ENCODE measurements at regions not wholly inside any gene's neighbourhood (a gene's known extent, or its start where the extent isn't known, plus 50 kb on each side); places are given as distances from the start of the nearest gene placed in this dataset.
"Not testable (repeated sequence)": the region's sequence is repeated elsewhere in the genome, so short reads cannot be mapped to it uniquely, and the experiment has no call there.

DNA sequence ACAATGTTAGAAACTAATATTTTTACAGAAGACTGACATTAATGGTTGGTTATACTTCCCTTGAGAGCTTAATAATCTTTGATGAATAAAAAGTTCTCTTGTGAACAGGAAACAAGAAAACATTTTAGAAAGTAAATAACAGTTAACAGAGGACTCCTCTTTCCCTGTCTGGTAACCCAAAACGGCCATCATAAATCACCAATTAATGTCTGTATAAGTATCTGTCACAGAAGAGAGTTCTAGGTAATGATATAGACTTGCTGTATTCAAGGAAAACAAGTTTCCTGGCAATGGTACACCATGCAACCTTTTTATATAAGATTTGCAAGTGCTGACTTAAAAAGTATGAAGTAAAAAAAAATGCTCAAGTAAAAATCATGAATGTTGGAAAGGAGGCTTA, 426.7 kb downstream of the SOX2 start:
- DNase-seq (ENCODE audit: low read depth): no peak

DNA sequence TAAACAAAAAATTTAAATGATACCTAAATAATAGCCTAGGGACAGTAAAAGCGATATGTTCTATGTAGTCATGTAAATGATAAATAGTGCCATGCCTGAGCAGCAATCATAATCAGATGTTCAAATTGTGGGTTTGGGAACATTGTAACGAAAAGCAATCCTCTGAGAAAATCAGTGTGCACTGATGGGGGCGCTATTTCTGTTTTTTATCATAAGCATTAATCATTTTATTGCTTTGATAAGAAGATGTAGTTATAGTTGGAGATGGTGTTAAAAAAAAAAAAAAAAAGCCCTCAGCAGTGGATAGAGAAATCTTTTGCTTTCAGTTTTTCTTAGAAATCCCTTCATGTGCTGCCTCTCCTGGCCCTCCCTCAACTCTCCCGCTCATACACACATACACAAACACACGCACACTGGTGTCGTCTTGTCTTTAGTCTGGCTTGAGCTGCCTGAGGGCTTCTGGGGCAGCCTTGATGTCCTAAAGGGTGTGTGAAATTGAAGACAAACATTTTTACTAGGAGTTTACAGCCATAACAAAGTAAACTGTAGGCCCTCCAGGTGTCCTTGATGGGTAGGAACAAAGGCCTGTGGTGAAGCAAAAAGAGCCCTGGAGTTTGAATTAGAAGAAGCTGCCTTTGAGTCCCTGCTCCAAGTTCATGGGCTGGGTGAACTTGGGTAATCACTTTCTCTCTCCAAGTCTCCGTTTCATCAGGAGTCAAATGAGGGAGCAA, 428.1 kb downstream of the SOX2 start:
- no peak for DNase-seq (ENCODE audit: low read depth)

- no peak for DNase-seq (ENCODE audit: low read depth)
Observed at GRCh38 chr3:182142928-182143327, 431.2 kb downstream of the SOX2 start.

DNA sequence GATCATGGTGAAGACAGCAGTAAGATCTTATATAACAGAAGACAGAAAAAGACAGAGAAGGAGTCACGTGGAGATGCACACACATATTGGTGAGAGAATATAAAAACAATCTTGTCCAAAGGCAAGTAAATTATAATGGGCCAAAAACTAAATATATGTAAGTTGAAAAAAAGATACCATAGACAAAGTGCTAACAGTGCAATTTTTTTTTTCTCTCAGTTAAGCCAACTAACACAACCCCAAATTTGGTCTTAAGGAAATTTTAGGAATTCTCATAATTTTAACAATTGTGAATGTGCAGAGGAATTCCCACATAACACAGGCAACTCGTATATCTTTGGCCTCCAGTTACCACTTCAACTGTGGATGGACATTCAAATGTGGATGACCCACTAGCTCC, 432.2 kb downstream of the SOX2 start:
- DNase-seq (ENCODE audit: low read depth): no peak

- DNase-seq (ENCODE audit: low read depth): no peak
Observed at GRCh38 chr3:182148360-182148759, 436.6 kb downstream of the SOX2 start.

DNA sequence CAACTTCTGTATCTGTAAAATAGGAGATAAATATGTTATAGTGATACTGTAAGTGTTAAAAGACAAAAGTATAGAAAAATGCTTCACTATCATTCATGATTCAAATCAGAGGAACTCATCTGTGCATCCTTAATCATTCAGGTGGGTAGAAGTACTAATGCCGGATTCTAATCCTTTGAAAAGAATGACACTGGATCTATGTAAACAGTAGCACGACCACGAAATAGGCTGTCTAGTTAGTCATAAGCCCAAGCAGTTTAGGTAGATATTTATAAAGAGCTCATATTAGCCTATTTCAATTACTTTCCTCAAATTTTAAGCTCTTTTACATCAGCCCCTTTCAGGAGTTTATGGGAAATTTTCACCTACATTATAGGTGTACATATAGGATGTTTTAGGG, 437.9 kb downstream of the SOX2 start:
- DNase-seq (ENCODE audit: low read depth): no peak

- not testable (repeated sequence) for DNase-seq (ENCODE audit: low read depth)
Observed at GRCh38 chr3:182156326-182156725, 444.6 kb downstream of the SOX2 start.

DNA sequence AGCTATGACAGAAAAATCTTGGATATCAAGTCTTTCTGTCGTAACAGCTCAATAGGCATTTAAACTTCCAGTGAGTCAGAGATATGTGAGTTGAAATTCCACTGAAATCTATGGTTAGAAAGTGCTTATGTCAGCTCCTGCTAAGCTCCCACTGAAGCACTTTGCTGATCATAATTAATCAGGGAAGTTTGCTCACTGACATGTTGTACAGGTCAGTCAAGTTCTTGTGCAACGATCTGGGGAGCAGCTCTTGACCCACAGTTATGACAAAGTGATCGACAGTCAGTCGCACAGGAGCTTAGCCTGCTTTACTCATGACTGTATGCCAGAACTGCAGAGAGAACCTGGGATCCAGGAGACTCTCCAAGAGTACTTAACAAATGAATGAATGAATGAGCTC, 453.5 kb downstream of the SOX2 start:
- DNase-seq (ENCODE audit: low read depth): peak; percentile 10

DNA sequence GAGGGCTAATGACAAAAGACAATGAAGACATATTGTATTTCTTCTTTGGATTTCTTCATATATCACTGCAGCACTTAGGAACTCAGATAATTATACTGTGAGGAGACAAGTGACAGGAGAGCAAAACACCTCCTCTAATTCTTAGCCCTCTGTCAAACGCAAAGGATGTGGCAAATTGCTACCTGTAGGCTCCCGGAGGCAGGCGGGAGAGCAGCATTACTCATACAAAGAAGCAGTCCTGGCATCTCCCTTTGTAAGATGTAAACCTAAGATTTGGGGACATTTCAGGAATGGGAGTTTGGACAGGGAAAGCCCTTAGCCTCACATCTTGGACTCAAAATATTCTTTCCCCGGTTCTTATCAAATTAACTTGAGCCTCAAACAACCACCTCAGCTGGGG, 460.8 kb downstream of the SOX2 start:
- DNase-seq (ENCODE audit: low read depth): no peak

GRCh38 chr3:182178488-182179200, 466.9 kb downstream of the SOX2 start:
- DNase-seq (ENCODE audit: low read depth): no peak

GRCh38 chr3:182179631-182180030, 467.9 kb downstream of the SOX2 start:
- no peak for DNase-seq (ENCODE audit: low read depth)

GRCh38 chr3:182180654-182181385, 469.1 kb downstream of the SOX2 start:
- no peak for DNase-seq (ENCODE audit: low read depth)

- peak; percentile 12 for DNase-seq (ENCODE audit: low read depth)
Observed at GRCh38 chr3:182182531-182182968, 470.8 kb downstream of the SOX2 start.

- DNase-seq (ENCODE audit: low read depth): no peak
Observed at GRCh38 chr3:182183716-182184430, 472.1 kb downstream of the SOX2 start.

DNA sequence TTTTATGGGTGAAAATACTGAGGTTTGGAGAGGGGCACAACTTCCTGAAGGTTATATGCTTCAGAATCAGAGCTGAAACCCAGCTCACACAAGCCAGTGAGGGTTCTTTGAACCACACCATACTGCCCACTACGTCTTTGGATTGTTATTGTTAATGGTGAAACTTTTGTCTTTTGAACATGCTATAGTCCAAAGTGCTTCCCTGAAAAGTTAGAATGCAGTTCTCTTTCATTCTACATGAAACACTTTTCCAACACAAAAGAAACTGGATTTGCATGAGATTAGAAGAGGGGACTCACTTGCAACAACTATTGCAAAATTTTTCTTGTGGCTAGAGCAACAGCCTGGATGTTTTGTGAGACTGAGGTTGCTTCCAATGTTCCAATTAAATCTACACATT, 473.6 kb downstream of the SOX2 start:
- no peak for DNase-seq (ENCODE audit: low read depth)

GRCh38 chr3:182190056-182190455, 478.3 kb downstream of the SOX2 start:
- DNase-seq (ENCODE audit: low read depth): no peak

DNA sequence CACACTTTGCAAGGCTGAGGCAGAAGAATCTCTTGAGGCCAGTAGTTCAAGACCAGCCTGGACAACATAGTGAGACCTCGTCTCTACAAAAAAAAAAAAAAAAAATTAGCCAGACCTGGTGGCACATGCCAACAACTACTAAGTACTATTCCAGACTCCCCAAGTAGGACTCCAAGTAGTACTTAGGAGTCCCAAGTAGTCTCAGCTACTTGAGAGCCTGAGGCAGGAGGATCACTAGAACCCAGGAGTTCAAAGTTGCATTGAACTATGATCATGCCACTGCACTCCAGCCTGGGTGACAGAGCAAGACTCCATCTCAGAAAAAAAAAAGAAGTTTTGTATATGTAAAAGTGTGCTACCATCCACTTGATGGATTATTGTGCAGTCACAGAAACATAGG, 486.6 kb downstream of the SOX2 start:
- no peak for DNase-seq (ENCODE audit: low read depth)

GRCh38 chr3:182201456-182202168, 489.9 kb downstream of the SOX2 start:
- no peak for DNase-seq (ENCODE audit: low read depth)

DNA sequence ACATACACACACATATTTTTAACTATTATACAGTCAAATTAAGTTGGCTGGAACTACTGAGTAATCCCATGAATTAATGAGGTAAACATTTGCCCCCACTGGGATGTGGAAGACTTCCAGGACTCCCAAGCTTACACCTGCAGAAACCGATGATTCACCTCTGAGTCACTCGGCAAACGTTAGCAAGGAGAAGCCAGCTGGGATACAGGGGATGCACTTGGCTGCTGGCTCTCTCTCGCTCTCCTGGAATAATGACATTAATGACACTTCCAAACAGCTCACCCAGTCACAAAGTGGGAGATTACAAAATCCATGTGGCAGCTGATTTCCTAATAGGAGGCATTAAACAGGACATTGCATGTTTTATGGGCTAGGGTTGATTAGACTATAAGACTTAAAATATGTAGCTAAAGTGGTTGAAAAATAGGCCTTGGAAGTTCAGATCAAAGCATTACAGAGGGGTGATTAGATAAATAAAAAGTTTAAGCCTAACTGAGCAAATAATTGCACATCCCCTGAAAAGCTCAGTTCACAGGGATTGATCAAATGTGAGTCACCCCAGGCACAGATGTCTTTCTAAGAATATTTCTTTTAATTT, 500.9 kb downstream of the SOX2 start:
- DNase-seq (ENCODE audit: low read depth): peak; percentile 70

DNA sequence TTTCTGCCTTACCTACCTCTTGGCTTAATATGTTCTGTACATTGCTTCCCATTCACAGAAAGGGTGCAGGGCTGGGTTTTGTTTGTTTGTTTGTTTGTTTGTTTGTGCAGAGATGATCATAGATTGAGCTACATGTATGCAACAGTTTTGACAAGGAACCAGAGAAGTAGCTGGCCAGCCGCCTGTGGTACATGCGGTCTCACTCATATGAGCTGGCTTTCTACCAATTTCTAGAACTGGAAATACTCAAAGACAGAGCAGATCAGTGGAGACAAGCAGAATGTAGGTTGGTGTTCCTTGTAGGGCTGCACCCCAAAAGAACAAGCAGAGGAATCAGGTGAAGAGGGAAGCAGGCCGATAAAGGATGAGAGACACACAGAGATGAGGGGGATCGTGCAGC, 502.7 kb downstream of the SOX2 start:
- no peak for DNase-seq (ENCODE audit: low read depth)

- no peak for DNase-seq (ENCODE audit: low read depth)
Observed at GRCh38 chr3:182215881-182216280, 504.2 kb downstream of the SOX2 start.
